GM19463 (cell line): ENCODE measurements at regions not wholly inside any gene's neighbourhood (a gene's known extent, or its start where the extent isn't known, plus 50 kb on each side); places are given as distances from the start of the nearest gene placed in this dataset.

Experiments used
- ATAC-seq: cut with Tn5 transposase; IDR thresholded peaks from one replicate; pipeline ENCODE4 v1.9.1; 2021; ENCODE audit warnings: mild to moderate bottlenecking, moderate library complexity; ENCODE audit not compliant: unreplicated experiment

GRCh38 chr11:10932976-10933375, 75.1 kb upstream of the ZBED5 start:
- no peak for ATAC-seq

- no peak for ATAC-seq
Measured at GRCh38 chr11:10931761-10932670, 74.2 kb upstream of the ZBED5 start.

GRCh38 chr11:10930972-10931760, 73.3 kb upstream of the ZBED5 start:
- ATAC-seq = no peak

- ATAC-seq = no peak
Measured at GRCh38 chr11:10930224-10930971, 72.5 kb upstream of the ZBED5 start.

GRCh38 chr11:10927538-10927937, 69.7 kb upstream of the ZBED5 start:
- ATAC-seq = no peak

- no peak for ATAC-seq
Measured at GRCh38 chr11:10926801-10927211, 69.0 kb upstream of the ZBED5 start.

GRCh38 chr11:10925149-10925926, 67.5 kb upstream of the ZBED5 start:
- no peak for ATAC-seq

- ATAC-seq = no peak
Measured at GRCh38 chr11:10923882-10924281, 66.0 kb upstream of the ZBED5 start.

- no peak for ATAC-seq
Measured at GRCh38 chr11:10922892-10923291, 65.0 kb upstream of the ZBED5 start.

GRCh38 chr11:10920875-10921274, 63.0 kb upstream of the ZBED5 start:
- no peak for ATAC-seq

- ATAC-seq = no peak
Measured at GRCh38 chr11:10920205-10920604, 62.4 kb upstream of the ZBED5 start.

GRCh38 chr11:10918698-10919097, 60.8 kb upstream of the ZBED5 start:
- no peak for ATAC-seq

- no peak for ATAC-seq
Measured at GRCh38 chr11:10918275-10918674, 60.4 kb upstream of the ZBED5 start.

GRCh38 chr11:10917802-10918201, 59.9 kb upstream of the ZBED5 start:
- ATAC-seq = no peak

GRCh38 chr11:10916665-10917064, 58.8 kb upstream of the ZBED5 start:
- ATAC-seq = no peak

GRCh38 chr11:10914050-10914449, 56.2 kb upstream of the ZBED5 start:
- ATAC-seq = no peak

GRCh38 chr11:10913075-10913474, 55.2 kb upstream of the ZBED5 start:
- ATAC-seq = no peak

- no peak for ATAC-seq
Measured at GRCh38 chr11:10911907-10912306, 54.1 kb upstream of the ZBED5 start.

GRCh38 chr11:10909141-10909883, 51.5 kb upstream of the ZBED5 start:
- no peak for ATAC-seq
